Lower leg skin (tissue), 3 donors: ENCODE measurements at regions not wholly inside any gene's neighbourhood (a gene's known extent, or its start where the extent isn't known, plus 50 kb on each side); places are given as distances from the start of the nearest gene placed in this dataset.
"Not testable (repeated sequence)": the region's sequence is repeated elsewhere in the genome, so short reads cannot be mapped to it uniquely, and the experiment has no call there.

ENCODE experiments used
- POLR2A ChIP-seq, 2 donors: fragments of 450-650 bp; IDR thresholded peaks; one replicate each; pipeline ENCODE4 v1.6.1; 2016 to 2017; ENCODE audit warnings: antibody characterized with exemption in 2 of 2, mild to moderate bottlenecking in 1 of 2, moderate library complexity in 1 of 2
- TF ChIP-seq, protein P1 (sequence below), 3 donors: fragments of 450-650 bp; IDR thresholded peaks; one replicate each; pipeline ENCODE4 v1.5.1; 2016; ENCODE audit warnings: antibody characterized with exemption in 3 of 3, mild to moderate bottlenecking in 3 of 3, moderate library complexity in 2 of 3

- TF ChIP-seq, protein P1, sequence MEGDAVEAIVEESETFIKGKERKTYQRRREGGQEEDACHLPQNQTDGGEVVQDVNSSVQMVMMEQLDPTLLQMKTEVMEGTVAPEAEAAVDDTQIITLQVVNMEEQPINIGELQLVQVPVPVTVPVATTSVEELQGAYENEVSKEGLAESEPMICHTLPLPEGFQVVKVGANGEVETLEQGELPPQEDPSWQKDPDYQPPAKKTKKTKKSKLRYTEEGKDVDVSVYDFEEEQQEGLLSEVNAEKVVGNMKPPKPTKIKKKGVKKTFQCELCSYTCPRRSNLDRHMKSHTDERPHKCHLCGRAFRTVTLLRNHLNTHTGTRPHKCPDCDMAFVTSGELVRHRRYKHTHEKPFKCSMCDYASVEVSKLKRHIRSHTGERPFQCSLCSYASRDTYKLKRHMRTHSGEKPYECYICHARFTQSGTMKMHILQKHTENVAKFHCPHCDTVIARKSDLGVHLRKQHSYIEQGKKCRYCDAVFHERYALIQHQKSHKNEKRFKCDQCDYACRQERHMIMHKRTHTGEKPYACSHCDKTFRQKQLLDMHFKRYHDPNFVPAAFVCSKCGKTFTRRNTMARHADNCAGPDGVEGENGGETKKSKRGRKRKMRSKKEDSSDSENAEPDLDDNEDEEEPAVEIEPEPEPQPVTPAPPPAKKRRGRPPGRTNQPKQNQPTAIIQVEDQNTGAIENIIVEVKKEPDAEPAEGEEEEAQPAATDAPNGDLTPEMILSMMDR (IDR thresholded peaks at IDR 0.05): not testable (repeated sequence)
- TF ChIP-seq POLR2A (IDR thresholded peaks at IDR 0.05): not testable (repeated sequence)
Measured at GRCh38 chr21:32968103-32968502, 57.6 kb upstream of the OLIG2 start.
